NCI-H2196 treated with DMSO at 0.1 percent for 48 hours (cell line): ENCODE measurements at regions not wholly inside any gene's neighbourhood (a gene's known extent, or its start where the extent isn't known, plus 50 kb on each side); places are given as distances from the start of the nearest gene placed in this dataset.

Experiments used
- DNase-seq: peaks from one replicate; lab custom pipeline; 2025; ENCODE audit not compliant: unreplicated experiment; lab: John Stamatoyannopoulos, UW

GRCh38 chr2:66036948-66037347 lies 398.0 kb upstream of the MEIS1 start:
- no peak for DNase-seq

- no peak for DNase-seq
These were observed 400.5 kb upstream of the MEIS1 start for GRCh38 chr2:66034467-66034866.

- DNase-seq: no peak
These were observed 402.6 kb upstream of the MEIS1 start for GRCh38 chr2:66032226-66032775.

GRCh38 chr2:66031236-66031635 lies 403.7 kb upstream of the MEIS1 start:
- no peak for DNase-seq

- DNase-seq: no peak
These were observed 404.4 kb upstream of the MEIS1 start for GRCh38 chr2:66030553-66030952.

- DNase-seq: no peak
These were observed 410.5 kb upstream of the MEIS1 start for GRCh38 chr2:66024391-66024790.

- no peak for DNase-seq
These were observed 413.6 kb upstream of the MEIS1 start for GRCh38 chr2:66021296-66021695.

- DNase-seq: no peak
These were observed 417.2 kb upstream of the MEIS1 start for GRCh38 chr2:66017763-66018162.

GRCh38 chr2:66014450-66014849 lies 420.5 kb upstream of the MEIS1 start:
- no peak for DNase-seq

GRCh38 chr2:66013456-66013855 lies 421.5 kb upstream of the MEIS1 start:
- no peak for DNase-seq

- DNase-seq: no peak
These were observed 431.0 kb upstream of the MEIS1 start for GRCh38 chr2:66003931-66004330.

GRCh38 chr2:66001538-66001937 lies 433.4 kb upstream of the MEIS1 start:
- no peak for DNase-seq

- DNase-seq: no peak
These were observed 434.0 kb upstream of the MEIS1 start for GRCh38 chr2:66000901-66001300.

- no peak for DNase-seq
These were observed 435.1 kb upstream of the MEIS1 start for GRCh38 chr2:65999796-66000195.

GRCh38 chr2:65999103-65999502 lies 435.8 kb upstream of the MEIS1 start:
- no peak for DNase-seq

GRCh38 chr2:65997961-65998360 lies 437.0 kb upstream of the MEIS1 start:
- DNase-seq: no peak

- DNase-seq: no peak
These were observed 442.7 kb upstream of the MEIS1 start for GRCh38 chr2:65992198-65992554.

GRCh38 chr2:65991381-65992197 lies 443.3 kb upstream of the MEIS1 start:
- peak; percentile 50 for DNase-seq

GRCh38 chr2:65985986-65986385 lies 448.9 kb upstream of the MEIS1 start:
- DNase-seq: no peak

GRCh38 chr2:65980531-65980930 lies 454.4 kb upstream of the MEIS1 start:
- no peak for DNase-seq

- no peak for DNase-seq
These were observed 455.5 kb upstream of the MEIS1 start for GRCh38 chr2:65979446-65979845.

GRCh38 chr2:65974067-65974723 lies 460.7 kb upstream of the MEIS1 start:
- no peak for DNase-seq
